GM12874 (cell line): ENCODE measurements at regions not wholly inside any gene's neighbourhood (a gene's known extent, or its start where the extent isn't known, plus 50 kb on each side); places are given as distances from the start of the nearest gene placed in this dataset.

ENCODE experiments used
- CTCF ChIP-seq: IDR thresholded peaks from 2 replicates; pipeline ENCODE4 v1.5.1; 2011; ENCODE audit warnings: low read depth, mild to moderate bottlenecking, control low read depth, low read length, moderate library complexity; ENCODE audit not compliant: insufficient read depth

- TF ChIP-seq CTCF, result no peak
These were observed 108.6 kb downstream of the RPLP1 start for GRCh38 chr15:69561071-69561784.

GRCh38 chr15:69562116-69562515, 109.5 kb downstream of the RPLP1 start:
- TF ChIP-seq CTCF, result no peak

DNA sequence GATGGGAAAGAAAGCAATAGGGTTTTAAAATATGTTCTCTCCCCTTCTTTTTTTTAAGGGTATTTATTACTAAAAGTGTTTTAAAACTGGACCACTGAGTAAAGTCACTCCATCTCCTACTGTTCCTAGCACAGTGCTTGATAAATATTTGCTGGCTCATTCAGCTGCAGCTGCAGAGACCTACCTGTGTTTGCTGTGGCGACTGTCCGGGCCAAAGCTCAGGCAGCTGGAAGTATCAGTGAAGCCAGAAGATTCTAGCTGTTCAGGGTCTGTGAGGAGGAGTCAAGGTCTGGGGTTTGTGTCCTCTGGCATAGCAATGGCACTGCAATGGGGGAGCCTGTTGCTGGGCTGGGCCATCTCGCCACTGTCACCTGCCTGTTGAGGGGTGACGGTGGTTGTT, 109.9 kb downstream of the RPLP1 start:
- no peak for TF ChIP-seq CTCF

GRCh38 chr15:69565066-69565655, 112.5 kb downstream of the RPLP1 start:
- no peak for TF ChIP-seq CTCF

- no peak for TF ChIP-seq CTCF
These were observed 115.8 kb downstream of the RPLP1 start for GRCh38 chr15:69568173-69569009.

DNA sequence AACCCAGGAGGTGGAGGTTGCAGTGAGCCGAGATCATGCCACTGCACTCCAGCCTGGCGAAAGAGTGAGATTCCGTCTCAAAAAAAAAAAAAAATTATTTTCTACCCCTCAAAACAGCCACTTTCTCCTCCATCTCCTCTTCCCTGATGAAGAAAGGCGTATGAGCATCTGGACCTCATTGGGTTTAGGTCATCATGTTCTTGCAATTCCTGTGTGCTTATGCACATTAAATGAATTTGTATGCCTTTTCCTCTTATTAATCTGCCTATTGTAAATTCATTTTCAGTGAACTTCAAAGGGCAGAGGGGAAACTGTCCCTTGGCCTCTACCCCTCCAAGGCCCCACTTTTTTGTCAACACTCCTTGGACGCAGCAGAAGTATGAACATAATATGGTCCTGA, 117.8 kb downstream of the RPLP1 start:
- TF ChIP-seq CTCF, result no peak

DNA sequence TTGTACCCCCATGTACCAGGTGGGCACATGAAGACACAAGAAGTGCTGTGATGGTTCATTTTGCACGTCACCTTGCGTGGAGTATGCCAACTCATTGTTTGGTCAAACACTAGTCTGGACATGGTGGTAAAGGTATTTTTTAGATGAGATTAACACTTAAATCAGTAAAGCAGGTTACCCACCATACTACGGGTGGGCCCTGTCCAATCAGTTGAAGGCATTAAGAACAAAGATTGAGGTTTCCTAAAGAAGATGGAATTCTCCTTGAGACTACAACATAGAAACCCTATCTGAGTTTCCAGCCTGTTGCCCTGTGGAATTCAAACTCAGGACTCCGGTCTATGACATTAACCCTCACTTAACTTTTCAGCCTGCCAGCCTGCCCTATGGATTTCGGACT, 118.4 kb downstream of the RPLP1 start:
- TF ChIP-seq CTCF, result no peak
